Neural cell (in vitro differentiated cells): ENCODE measurements at regions not wholly inside any gene's neighbourhood (a gene's known extent, or its start where the extent isn't known, plus 50 kb on each side); places are given as distances from the start of the nearest gene placed in this dataset.

ENCODE experiments used
- EP300 ChIP-seq: fragments of 450-650 bp; conservative IDR thresholded peaks from 2 replicates; pipeline ENCODE4 v1.6.1; 2014; ENCODE audit warnings: antibody characterized with exemption, mild to moderate bottlenecking, moderate library complexity; ENCODE audit not compliant: poor library complexity, severe bottlenecking
- EZH2 ChIP-seq: fragments of 200-600, 300-800 bp; shearing (Covaris generic), sonication (generic); IDR thresholded peaks from 2 replicates; pipeline ENCODE4 v1.6.1; 2014; ENCODE audit warnings: antibody characterized with exemption, low read length, borderline replicate concordance, mild to moderate bottlenecking; ENCODE audit not compliant: insufficient read depth, poor library complexity, severe bottlenecking
- MXI1 ChIP-seq: fragments of 450-650 bp; conservative IDR thresholded peaks from 2 replicates; pipeline ENCODE4 v1.6.1; 2014; ENCODE audit warnings: antibody characterized with exemption, mild to moderate bottlenecking; ENCODE audit not compliant: poor library complexity, severe bottlenecking
- POLR2AphosphoS5 ChIP-seq: IDR thresholded peaks from 2 replicates; pipeline ENCODE4 v1.6.1; 2012
- RAD21 ChIP-seq: fragments of 450-650 bp; conservative IDR thresholded peaks from 2 replicates; pipeline ENCODE4 v1.6.1; 2014; ENCODE audit warnings: antibody characterized with exemption, mild to moderate bottlenecking, moderate library complexity
- SMC3 ChIP-seq: fragments of 450-650 bp; conservative IDR thresholded peaks from 2 replicates; pipeline ENCODE4 v1.6.1; 2014; ENCODE audit warnings: antibody characterized with exemption, mild to moderate bottlenecking, moderate library complexity; ENCODE audit not compliant: poor library complexity
- TAF1 ChIP-seq: IDR thresholded peaks from 2 replicates; pipeline ENCODE4 v1.6.1; 2012; ENCODE audit warnings: low read depth
- TF ChIP-seq, protein P1 (sequence below): fragments of 450-650 bp; IDR thresholded peaks from 2 replicates; pipeline ENCODE4 v1.5.1; 2014; ENCODE audit warnings: antibody characterized with exemption, mild to moderate bottlenecking, moderate library complexity; ENCODE audit not compliant: poor library complexity, severe bottlenecking
- TF ChIP-seq, protein P2 (sequence below): IDR thresholded peaks from 2 replicates; pipeline ENCODE4 v1.6.1; 2012; ENCODE audit warnings: borderline replicate concordance

GRCh38 chr13:65401315-65401714, 1828.8 kb downstream of the PCDH9 start:
- no peak for TF ChIP-seq EZH2
- TF ChIP-seq, protein P1, sequence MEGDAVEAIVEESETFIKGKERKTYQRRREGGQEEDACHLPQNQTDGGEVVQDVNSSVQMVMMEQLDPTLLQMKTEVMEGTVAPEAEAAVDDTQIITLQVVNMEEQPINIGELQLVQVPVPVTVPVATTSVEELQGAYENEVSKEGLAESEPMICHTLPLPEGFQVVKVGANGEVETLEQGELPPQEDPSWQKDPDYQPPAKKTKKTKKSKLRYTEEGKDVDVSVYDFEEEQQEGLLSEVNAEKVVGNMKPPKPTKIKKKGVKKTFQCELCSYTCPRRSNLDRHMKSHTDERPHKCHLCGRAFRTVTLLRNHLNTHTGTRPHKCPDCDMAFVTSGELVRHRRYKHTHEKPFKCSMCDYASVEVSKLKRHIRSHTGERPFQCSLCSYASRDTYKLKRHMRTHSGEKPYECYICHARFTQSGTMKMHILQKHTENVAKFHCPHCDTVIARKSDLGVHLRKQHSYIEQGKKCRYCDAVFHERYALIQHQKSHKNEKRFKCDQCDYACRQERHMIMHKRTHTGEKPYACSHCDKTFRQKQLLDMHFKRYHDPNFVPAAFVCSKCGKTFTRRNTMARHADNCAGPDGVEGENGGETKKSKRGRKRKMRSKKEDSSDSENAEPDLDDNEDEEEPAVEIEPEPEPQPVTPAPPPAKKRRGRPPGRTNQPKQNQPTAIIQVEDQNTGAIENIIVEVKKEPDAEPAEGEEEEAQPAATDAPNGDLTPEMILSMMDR = no peak
- TF ChIP-seq, protein P2, sequence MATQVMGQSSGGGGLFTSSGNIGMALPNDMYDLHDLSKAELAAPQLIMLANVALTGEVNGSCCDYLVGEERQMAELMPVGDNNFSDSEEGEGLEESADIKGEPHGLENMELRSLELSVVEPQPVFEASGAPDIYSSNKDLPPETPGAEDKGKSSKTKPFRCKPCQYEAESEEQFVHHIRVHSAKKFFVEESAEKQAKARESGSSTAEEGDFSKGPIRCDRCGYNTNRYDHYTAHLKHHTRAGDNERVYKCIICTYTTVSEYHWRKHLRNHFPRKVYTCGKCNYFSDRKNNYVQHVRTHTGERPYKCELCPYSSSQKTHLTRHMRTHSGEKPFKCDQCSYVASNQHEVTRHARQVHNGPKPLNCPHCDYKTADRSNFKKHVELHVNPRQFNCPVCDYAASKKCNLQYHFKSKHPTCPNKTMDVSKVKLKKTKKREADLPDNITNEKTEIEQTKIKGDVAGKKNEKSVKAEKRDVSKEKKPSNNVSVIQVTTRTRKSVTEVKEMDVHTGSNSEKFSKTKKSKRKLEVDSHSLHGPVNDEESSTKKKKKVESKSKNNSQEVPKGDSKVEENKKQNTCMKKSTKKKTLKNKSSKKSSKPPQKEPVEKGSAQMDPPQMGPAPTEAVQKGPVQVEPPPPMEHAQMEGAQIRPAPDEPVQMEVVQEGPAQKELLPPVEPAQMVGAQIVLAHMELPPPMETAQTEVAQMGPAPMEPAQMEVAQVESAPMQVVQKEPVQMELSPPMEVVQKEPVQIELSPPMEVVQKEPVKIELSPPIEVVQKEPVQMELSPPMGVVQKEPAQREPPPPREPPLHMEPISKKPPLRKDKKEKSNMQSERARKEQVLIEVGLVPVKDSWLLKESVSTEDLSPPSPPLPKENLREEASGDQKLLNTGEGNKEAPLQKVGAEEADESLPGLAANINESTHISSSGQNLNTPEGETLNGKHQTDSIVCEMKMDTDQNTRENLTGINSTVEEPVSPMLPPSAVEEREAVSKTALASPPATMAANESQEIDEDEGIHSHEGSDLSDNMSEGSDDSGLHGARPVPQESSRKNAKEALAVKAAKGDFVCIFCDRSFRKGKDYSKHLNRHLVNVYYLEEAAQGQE = no peak
- TF ChIP-seq EP300 = no peak
- TF ChIP-seq TAF1 = no peak
- TF ChIP-seq POLR2AphosphoS5 = no peak
- TF ChIP-seq MXI1 = no peak
- TF ChIP-seq RAD21 = no peak
- no peak for TF ChIP-seq SMC3
